ENCODE measurements at regions not wholly inside any gene's neighbourhood (a gene's known extent, or its start where the extent isn't known, plus 50 kb on each side); places are given as distances from the start of the nearest gene placed in this dataset.

DNA sequence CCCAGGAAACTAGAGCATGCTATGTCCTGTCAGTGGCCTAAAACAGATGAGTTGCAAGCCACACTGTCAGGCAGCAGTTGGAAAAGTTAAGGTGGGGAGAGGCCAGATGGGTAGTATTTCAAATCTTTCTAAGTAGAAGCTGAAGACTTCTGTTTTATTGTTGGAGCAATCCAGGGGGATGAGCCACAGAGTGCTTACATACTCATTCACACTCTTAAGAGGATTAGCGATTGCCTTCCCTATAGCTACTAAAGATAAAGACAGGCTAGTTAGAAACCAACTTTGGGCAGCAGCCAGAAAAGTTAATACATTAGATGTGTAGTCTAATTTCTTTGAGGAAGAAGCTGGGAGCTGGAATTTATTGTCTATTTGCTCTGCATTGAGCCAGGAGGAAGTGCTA lies 61.7 kb upstream of the ELAVL2 start:
- no peak for DNase-seq
